HUES6 (cell line): ENCODE measurements at regions not wholly inside any gene's neighbourhood (a gene's known extent, or its start where the extent isn't known, plus 50 kb on each side); places are given as distances from the start of the nearest gene placed in this dataset.

Experiments
- H3K27ac ChIP-seq: 2 replicates; pipeline ENCODE4 v1.7.0; 2013; ENCODE audit warnings: low read depth, mild to moderate bottlenecking, low read length, inconsistent platforms
- H3K27me3 ChIP-seq: 2 replicates; pipeline ENCODE4 v1.6.1; 2013; ENCODE audit warnings: low read length; ENCODE audit not compliant: control insufficient read depth, insufficient read depth
- H3K36me3 ChIP-seq: 2 replicates; pipeline ENCODE4 v1.6.1; 2013; ENCODE audit warnings: low read length; ENCODE audit not compliant: control insufficient read depth, insufficient read depth
- H3K4me1 ChIP-seq: 2 replicates; pipeline ENCODE4 v1.6.1; 2013; ENCODE audit warnings: low read length; ENCODE audit not compliant: control insufficient read depth, insufficient read depth
- H3K4me3 ChIP-seq: 2 replicates; pipeline ENCODE4 v1.5.1; 2013; ENCODE audit warnings: low read depth, low read length
- H3K9ac ChIP-seq: one replicate; pipeline ENCODE4 v1.6.1; 2013; ENCODE audit warnings: mild to moderate bottlenecking, low read length
- H3K9me3 ChIP-seq: 2 replicates; pipeline ENCODE4 v1.6.1; 2013; ENCODE audit warnings: low read depth, low read length; ENCODE audit not compliant: control insufficient read depth, insufficient read depth

DNA sequence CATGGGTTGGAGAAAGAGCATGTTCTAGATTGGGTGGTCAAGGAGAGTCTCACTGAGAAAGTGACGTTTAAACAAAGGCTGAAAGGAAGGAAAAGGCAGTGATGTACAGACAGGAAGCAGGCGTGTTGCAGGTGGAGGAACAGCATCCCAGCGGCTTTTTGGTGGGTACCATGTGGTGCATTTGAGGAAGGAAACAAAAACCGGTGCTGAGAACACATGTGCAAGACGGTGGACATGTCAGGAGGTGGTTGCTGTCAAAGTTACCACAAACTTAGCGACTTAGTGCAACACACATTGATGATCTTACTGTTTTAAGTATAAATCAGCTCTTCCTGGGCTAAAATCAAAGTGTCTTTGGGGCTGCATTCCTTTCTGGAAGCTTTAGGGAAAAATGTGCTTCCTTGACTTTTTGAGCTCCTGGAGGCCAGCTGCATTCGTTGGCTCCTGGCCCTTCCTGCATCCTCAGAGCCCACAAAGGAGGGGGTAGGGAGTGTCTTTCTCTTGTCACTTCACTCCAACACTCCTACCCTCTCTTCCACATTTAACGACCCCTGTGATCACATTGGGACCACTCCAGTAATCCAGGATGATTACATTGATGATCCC, 380.6 kb downstream of the FBXO15 start:
- no peak overlapping the region for H3K4me3 ChIP-seq
- no peaks in the 10 kb centered on the region for H3K36me3 ChIP-seq
- H3K27ac ChIP-seq: no peak overlapping the region
- H3K9ac ChIP-seq: no peak overlapping the region
- no peaks in the 10 kb centered on the region for H3K9me3 ChIP-seq
- no peaks in the 10 kb centered on the region for H3K27me3 ChIP-seq
- no peaks in the 10 kb centered on the region; the same call in 1 of the 2 replicates for H3K4me1 ChIP-seq

DNA sequence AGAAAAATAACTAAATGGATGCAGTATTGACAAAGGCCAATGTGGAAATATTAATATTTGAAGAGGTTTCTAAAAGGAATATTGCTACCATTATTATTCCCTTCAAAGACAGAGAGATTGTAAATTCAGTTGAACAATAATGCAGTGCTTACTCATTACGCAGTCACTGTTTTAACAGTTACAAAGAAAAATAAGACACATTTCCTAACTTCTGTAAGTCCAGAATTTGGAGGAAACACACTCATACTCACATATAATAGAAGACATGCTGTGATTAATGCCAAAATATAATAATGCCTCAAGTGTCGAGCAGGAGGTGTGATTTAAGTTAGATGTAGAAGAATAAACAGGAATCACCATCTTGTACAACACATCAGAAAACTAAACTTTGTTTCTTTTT, 389.2 kb downstream of the FBXO15 start:
- Histone ChIP-seq H3K27me3 (no peaks in the 10 kb centered on the region), H3K4me1 (no peaks in the 10 kb centered on the region), H3K9me3 (no peaks in the 10 kb centered on the region), H3K4me3 (no peak overlapping the region), H3K9ac (no peak overlapping the region), H3K36me3 (no peaks in the 10 kb centered on the region), H3K27ac (no peak overlapping the region)

DNA sequence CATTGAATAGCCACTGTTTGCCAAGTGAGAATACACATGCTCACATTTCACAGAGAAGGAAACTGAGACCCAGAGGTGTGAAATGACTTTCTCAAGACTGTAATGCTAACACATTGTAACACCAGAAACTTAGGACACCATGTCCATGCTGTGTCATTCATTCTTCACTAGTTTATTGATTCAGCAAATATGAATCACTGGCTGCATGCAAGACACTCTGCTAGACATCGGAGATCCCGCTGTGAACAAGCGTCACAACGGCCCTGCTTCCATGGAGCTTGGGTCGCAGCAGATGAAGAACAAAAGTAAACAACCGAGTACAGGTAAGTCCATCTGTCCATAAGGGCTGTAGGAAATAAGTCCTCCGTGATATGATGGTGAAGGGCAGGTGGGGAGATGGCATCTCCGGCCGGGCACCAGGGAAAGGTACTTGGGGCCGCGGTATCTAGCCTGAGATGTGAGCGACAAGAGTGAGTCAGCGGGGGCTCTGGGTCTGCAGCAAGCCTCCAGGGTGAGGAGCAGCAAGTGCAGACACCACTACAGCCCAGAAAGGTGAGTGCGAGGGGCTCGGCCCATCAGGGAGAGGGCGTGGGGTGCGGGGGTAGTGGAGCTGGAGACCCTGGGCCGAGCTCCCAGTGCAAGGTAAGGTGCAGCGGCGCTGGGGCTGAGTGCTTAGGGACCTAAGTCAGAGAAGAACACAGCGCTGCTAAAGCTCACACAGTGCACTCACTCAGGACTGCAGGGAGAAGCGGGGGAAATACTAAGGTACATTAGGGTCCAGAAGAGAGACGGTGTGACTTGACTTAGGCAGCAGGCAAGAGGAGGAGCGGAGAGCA, 391.2 kb downstream of the FBXO15 start:
- no peak overlapping the region for H3K27ac ChIP-seq
- H3K4me1 ChIP-seq: no peaks in the 10 kb centered on the region
- H3K4me3 ChIP-seq: no peak overlapping the region
- no peaks in the 10 kb centered on the region for H3K9me3 ChIP-seq
- H3K36me3 ChIP-seq: no peaks in the 10 kb centered on the region
- no peaks in the 10 kb centered on the region for H3K27me3 ChIP-seq
- no peak overlapping the region for H3K9ac ChIP-seq

DNA sequence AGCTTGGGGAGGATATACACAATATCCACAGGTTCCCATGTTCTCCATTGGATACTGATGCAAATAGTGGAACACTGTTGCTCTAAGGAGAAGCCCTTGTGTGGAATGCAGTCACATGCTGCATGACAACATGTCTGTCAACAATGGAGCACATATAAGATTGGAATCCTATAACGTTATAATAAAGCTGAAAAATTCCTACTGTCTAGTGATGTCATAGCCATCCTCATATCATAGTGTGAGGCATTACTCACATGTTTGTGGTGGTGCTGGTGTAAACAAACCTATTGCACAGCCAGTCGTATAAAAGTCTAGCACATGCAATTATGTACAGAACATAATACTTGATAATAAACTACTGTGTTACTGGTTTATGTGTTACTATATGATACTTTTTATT, 394.7 kb downstream of the FBXO15 start:
- H3K9me3 ChIP-seq: no peaks in the 10 kb centered on the region
- H3K27me3 ChIP-seq: no peaks in the 10 kb centered on the region
- H3K36me3 ChIP-seq: no peaks in the 10 kb centered on the region
- no peaks in the 10 kb centered on the region for H3K4me1 ChIP-seq
- H3K27ac ChIP-seq: no peak overlapping the region
- no peak overlapping the region for H3K4me3 ChIP-seq
- no peak overlapping the region for H3K9ac ChIP-seq

DNA sequence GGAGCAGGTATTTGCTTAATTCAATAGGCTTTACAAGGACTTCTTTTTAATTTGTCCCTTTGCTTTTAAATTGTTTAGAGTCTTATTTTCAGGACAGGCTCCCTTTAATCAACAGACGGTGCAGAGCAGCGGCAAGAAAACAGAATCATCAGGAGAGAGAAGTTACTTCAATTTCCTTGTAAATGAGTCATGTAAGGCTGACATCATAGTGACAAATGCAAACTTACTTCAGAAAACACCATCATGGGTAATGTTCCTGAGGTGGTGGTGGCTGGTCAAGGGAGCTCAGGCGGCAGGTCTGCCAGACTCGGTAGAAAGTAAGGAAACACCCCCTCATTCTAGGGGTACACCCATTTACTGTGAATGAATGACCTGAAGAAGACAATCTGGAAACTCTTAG, 395.1 kb downstream of the FBXO15 start:
- Histone ChIP-seq H3K4me1 (no peaks in the 10 kb centered on the region), H3K4me3 (no peak overlapping the region), H3K9me3 (no peaks in the 10 kb centered on the region), H3K27ac (no peak overlapping the region), H3K27me3 (no peaks in the 10 kb centered on the region), H3K9ac (no peak overlapping the region), H3K36me3 (no peaks in the 10 kb centered on the region)

DNA sequence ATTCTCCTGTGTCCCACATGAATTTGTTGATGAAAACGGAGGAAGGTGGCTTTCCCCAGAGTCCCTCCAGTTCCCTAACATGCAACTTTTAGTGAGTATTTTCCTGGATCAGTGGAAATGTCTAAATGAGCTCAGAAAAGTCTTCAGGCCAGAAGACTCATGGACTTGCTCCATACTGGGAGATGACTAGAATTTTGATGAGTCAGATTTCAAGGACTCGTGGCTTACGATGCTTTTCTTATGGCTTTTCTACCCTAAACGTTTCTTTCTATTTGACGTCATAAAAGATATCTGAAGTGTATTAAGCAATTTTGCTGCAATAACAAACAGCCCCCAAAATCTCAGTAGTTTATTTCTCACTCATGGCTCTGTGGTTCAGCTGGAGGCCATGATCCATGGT, 397.6 kb downstream of the FBXO15 start:
- no peak overlapping the region for H3K27ac ChIP-seq
- no peaks in the 10 kb centered on the region for H3K9me3 ChIP-seq
- H3K4me1 ChIP-seq: peaks cover 10% of the 10 kb centered on the region; the same call in 1 of the 2 replicates
- no peak overlapping the region for H3K9ac ChIP-seq
- H3K36me3 ChIP-seq: no peaks in the 10 kb centered on the region
- no peaks in the 10 kb centered on the region for H3K27me3 ChIP-seq
- H3K4me3 ChIP-seq: no peak overlapping the region

DNA sequence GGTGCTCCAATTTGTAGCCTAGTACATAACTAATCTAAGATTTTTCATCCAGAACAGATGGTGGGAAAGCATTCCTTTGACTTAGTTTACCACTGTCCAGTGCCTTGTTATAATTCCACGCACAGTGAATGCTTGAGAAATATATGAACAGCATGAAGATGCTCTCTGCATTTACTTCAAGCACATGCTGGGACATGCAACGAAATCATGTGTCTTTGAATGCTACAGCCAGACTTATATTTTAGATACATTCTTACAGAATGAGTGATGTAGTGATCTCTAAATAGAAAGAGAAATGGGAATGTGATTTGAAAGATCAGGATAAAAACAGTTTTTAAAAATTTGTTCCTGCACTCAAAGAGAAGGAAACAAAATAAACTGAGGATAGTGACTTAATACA, 398.3 kb downstream of the FBXO15 start:
- Histone ChIP-seq H3K9ac (no peak overlapping the region), H3K9me3 (no peaks in the 10 kb centered on the region), H3K27me3 (no peaks in the 10 kb centered on the region), H3K36me3 (no peaks in the 10 kb centered on the region), H3K4me1 (peaks cover 10% of the 10 kb centered on the region; the same call in 1 of the 2 replicates), H3K27ac (no peak overlapping the region), H3K4me3 (no peak overlapping the region)

DNA sequence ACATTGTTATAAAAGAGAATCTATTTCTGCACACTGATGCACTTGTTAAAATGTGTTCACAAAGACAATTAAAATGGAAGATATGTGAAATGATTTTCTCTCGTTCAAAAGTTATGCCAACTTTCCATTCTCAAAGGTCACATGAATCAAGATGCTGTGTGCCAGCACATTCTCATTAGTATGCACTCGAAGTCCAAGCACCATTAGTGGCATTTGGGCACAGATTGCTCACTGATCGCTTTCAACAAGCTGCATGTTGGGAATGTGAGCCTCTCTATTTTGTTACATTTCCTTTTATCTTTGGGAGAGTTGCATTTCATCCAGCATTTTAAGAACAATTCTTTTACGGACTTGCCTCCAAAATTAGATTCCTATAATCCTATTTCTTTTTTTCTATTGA, 398.9 kb downstream of the FBXO15 start:
- H3K27ac ChIP-seq: no peak overlapping the region
- H3K9ac ChIP-seq: no peak overlapping the region
- no peak overlapping the region for H3K4me3 ChIP-seq
- no peaks in the 10 kb centered on the region for H3K27me3 ChIP-seq
- no peaks in the 10 kb centered on the region for H3K9me3 ChIP-seq
- peaks cover 10% of the 10 kb centered on the region; the same call in 1 of the 2 replicates for H3K4me1 ChIP-seq
- no peaks in the 10 kb centered on the region for H3K36me3 ChIP-seq

DNA sequence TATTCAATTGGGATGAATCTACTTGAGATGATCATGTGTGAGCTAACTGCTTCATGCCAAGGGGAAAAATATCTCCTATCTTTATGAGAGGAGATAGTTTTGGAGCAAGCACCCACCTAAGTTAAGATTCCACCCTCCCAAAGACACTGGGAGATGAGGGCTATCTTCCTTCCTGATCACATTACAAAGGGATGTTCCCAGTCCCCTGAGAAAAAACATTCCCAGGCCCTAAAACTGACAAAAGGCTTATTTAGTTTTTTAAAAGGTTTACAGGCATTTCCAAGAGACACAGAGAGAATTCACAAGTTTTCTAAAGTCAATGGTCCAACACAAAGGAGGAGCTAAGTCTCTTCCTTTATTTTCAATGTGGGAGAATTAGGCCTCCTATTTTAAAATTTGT, 401.5 kb downstream of the FBXO15 start:
- no peaks in the 10 kb centered on the region for H3K36me3 ChIP-seq
- H3K4me1 ChIP-seq: peaks cover 10% of the 10 kb centered on the region; the same call in 1 of the 2 replicates

DNA sequence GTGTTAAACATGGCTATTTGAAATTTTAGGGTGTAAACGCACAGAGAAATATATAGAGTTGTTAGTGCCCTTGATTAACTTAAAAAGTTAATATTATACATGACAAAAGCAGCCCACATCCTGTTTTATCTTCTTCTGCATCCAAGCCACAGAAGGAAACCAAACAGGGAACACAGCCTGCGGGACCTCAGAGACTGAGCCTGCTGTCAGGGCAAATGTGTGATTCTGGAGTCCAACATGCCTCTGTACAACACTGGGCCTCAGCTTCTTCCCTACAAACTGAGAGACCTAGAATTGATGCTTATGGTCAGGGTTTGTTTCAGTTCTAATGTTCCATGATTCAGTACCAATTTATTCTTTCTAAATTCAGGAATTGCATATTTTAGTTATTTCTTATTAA, 404.7 kb downstream of the FBXO15 start:
- Histone ChIP-seq H3K9me3 (no peaks in the 10 kb centered on the region), H3K4me3 (no peak overlapping the region), H3K27ac (no peak overlapping the region), H3K9ac (no peak overlapping the region), H3K27me3 (no peaks in the 10 kb centered on the region), H3K36me3 (no peaks in the 10 kb centered on the region), H3K4me1 (peaks cover 10% of the 10 kb centered on the region; the same call in 1 of the 2 replicates)

More for the DNA sequence above, 401.5 kb downstream of the FBXO15 start:
- Histone ChIP-seq H3K9me3 (no peaks in the 10 kb centered on the region), H3K9ac (no peak overlapping the region), H3K4me3 (no peak overlapping the region), H3K27me3 (no peaks in the 10 kb centered on the region), H3K27ac (no peak overlapping the region)

DNA sequence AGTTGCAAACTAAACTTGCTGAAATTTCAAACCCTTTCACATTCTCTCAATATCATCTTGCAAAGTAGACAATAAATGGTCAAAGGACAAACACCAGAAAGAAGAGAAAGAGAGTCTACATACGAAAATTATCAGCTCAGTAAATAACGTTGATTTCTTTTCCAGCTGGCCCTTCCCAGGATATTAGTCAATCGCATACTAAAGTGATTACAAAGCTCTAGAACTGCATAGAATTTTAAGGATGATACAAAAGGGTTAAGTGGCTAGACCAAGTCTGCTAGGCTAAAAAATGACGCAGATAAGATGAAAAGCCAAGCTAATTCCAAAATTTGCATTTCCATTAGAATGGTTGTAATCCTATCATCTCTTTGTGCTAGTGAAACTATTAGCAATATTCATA, 405.7 kb downstream of the FBXO15 start:
- Histone ChIP-seq H3K36me3 (no peaks in the 10 kb centered on the region), H3K9me3 (no peaks in the 10 kb centered on the region), H3K9ac (no peak overlapping the region), H3K27me3 (no peaks in the 10 kb centered on the region), H3K4me1 (peaks cover 10% of the 10 kb centered on the region; the same call in 1 of the 2 replicates), H3K4me3 (no peak overlapping the region), H3K27ac (no peak overlapping the region)
